GM23338 (cell line): ENCODE measurements at regions not wholly inside any gene's neighbourhood (a gene's known extent, or its start where the extent isn't known, plus 50 kb on each side); places are given as distances from the start of the nearest gene placed in this dataset.

Source experiments
- ATAC-seq: fragments of 200-7000 bp; cut with Tn5 transposase; 3 replicates; pipeline ENCODE4 v1.9.1; 2020
- DNase-seq: peaks from one replicate; pipeline ENCODE4 v3.0.0-alpha.2; 2015; ENCODE audit warnings: low spot score
- H2AFZ ChIP-seq: fragments of 200-600 bp; sonication (generic); 2 replicates; pipeline ENCODE4 v1.8.0; 2016; ENCODE audit warnings: antibody characterized with exemption, mild to moderate bottlenecking, moderate library complexity
- H3F3A ChIP-seq: fragments of 200-600 bp; sonication (generic); replicated peaks from 2 replicates; pipeline ENCODE4 v1.8.0; 2017; ENCODE audit warnings: antibody characterized with exemption, mixed run types, low read depth
- H3K27ac ChIP-seq: fragments of 200-600 bp; sonication (generic); 2 replicates; pipeline ENCODE4 v1.6.1; 2016; ENCODE audit warnings: low read depth
- H3K27me3 ChIP-seq: fragments of 200-600 bp; sonication (generic); 2 replicates; pipeline ENCODE4 v1.8.0; 2016; ENCODE audit warnings: mild to moderate bottlenecking, mixed run types, moderate library complexity; ENCODE audit not compliant: insufficient read depth
- H3K36me3 ChIP-seq: fragments of 200-600 bp; sonication (generic); 2 replicates; pipeline ENCODE4 v1.8.0; 2016; ENCODE audit warnings: mild to moderate bottlenecking; ENCODE audit not compliant: insufficient read depth
- H3K4me1 ChIP-seq: fragments of 200-600 bp; sonication (generic); 2 replicates; pipeline ENCODE4 v1.8.0; 2016; ENCODE audit warnings: mild to moderate bottlenecking, moderate library complexity; ENCODE audit not compliant: insufficient read depth
- H3K4me2 ChIP-seq: fragments of 200-600 bp; sonication (generic); 2 replicates; pipeline ENCODE4 v1.7.1; 2017; ENCODE audit warnings: mixed run types
- H3K4me3 ChIP-seq: fragments of 200-600 bp; sonication (generic); 2 replicates; pipeline ENCODE4 v1.6.1; 2016; ENCODE audit warnings: mixed run types
- H3K79me2 ChIP-seq: fragments of 200-600 bp; sonication (generic); replicated peaks from 2 replicates; pipeline ENCODE4 v1.8.0; 2017; ENCODE audit warnings: mild to moderate bottlenecking; ENCODE audit not compliant: insufficient read depth
- H3K9me2 ChIP-seq: fragments of 200-600 bp; sonication (generic); 2 replicates; pipeline ENCODE4 v1.8.0; 2017; ENCODE audit not compliant: insufficient read depth
- H4K20me1 ChIP-seq: fragments of 200-600 bp; sonication (generic); replicated peaks from 2 replicates; pipeline ENCODE4 v1.8.0; 2017; ENCODE audit warnings: mild to moderate bottlenecking; ENCODE audit not compliant: insufficient read depth
- H3K27ac Mint-ChIP-seq: 2 replicates; pipeline ENCODE4 v1.8.0; 2020; ENCODE audit warnings: inconsistent platforms, mild to moderate bottlenecking, moderate library complexity, mixed read lengths
- H3K27me3 Mint-ChIP-seq: 3 replicates; pipeline ENCODE4 v1.8.0; 2022; ENCODE audit warnings: low read depth, mild to moderate bottlenecking, moderate library complexity, mixed read lengths, inconsistent platforms; ENCODE audit not compliant: insufficient read depth, poor library complexity
- H3K36me3 Mint-ChIP-seq: 3 replicates; pipeline ENCODE4 v1.8.0; 2021; ENCODE audit warnings: low read depth, mild to moderate bottlenecking, inconsistent platforms, moderate library complexity, mixed read lengths
- H3K4me1 Mint-ChIP-seq: 3 replicates; pipeline ENCODE4 v1.8.0; 2020; ENCODE audit warnings: mild to moderate bottlenecking, inconsistent platforms, mixed read lengths
- H3K4me3 Mint-ChIP-seq: 3 replicates; pipeline ENCODE4 v1.8.0; 2021; ENCODE audit warnings: moderate library complexity, mild to moderate bottlenecking, inconsistent platforms, mixed read lengths
- H3K9me3 Mint-ChIP-seq: 3 replicates; pipeline ENCODE4 v1.8.0; 2020; ENCODE audit warnings: moderate library complexity, mild to moderate bottlenecking, inconsistent platforms, mixed read lengths
- CREB1 ChIP-seq: fragments of 250-450 bp; sonication (Bioruptor Pico); IDR thresholded peaks from 2 replicates; pipeline ENCODE4 v1.5.0; 2020; ENCODE audit warnings: low read depth, mild to moderate bottlenecking, moderate library complexity
- EZH2 ChIP-seq: fragments of 200-600 bp; sonication (generic); IDR thresholded peaks from one replicate; pipeline ENCODE4 v1.8.0; 2017; ENCODE audit warnings: antibody characterized with exemption, mild to moderate bottlenecking, low read depth; ENCODE audit not compliant: unreplicated experiment
- JUNB ChIP-seq: IDR thresholded peaks from one replicate; pipeline ENCODE4 v1.6.1; 2016; ENCODE audit warnings: antibody characterized with exemption; ENCODE audit not compliant: unreplicated experiment
- NANOG ChIP-seq: IDR thresholded peaks from 2 replicates; pipeline ENCODE4 v1.6.1; 2016; ENCODE audit warnings: antibody characterized with exemption, borderline replicate concordance
- POLR2AphosphoS5 ChIP-seq: IDR thresholded peaks from 2 replicates; pipeline ENCODE4 v1.6.1; 2016; ENCODE audit warnings: antibody characterized with exemption, low read depth
- STAT1 ChIP-seq: IDR thresholded peaks from one replicate; pipeline ENCODE4 v1.6.1; 2016; ENCODE audit warnings: antibody characterized with exemption; ENCODE audit not compliant: unreplicated experiment
- ZNF331 ChIP-seq: fragments of 250-450 bp; sonication (Bioruptor Pico); IDR thresholded peaks from 2 replicates; pipeline ENCODE4 v1.5.0; 2020; ENCODE audit warnings: low read depth, mild to moderate bottlenecking, moderate library complexity
- TF ChIP-seq, protein P1 (sequence below): IDR thresholded peaks from one replicate; pipeline ENCODE4 v1.6.1; 2018; ENCODE audit warnings: antibody characterized with exemption; ENCODE audit not compliant: unreplicated experiment
- TF ChIP-seq, protein P2 (sequence below): IDR thresholded peaks from 2 replicates; pipeline ENCODE4 v1.6.1; 2016; ENCODE audit warnings: antibody characterized with exemption

DNA sequence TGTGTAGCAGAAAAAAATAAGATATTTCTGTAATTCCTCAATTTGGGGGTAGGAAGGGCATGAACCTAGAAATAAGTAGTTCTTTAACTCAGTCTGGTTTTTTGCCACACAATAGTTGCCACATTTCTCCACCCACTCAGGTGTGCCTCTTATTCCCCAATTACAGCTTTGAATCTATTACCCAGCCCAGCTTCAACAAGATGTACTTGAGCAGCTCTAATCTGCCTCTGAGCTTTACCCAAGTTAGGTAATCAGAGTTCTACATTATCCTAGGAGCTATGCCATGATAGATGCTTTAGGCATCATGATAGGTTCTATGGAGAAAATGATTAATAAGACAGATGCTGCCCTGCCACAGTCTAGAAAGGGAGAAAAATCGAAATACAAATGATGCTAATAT, 117.4 kb upstream of the GPRIN3 start (continued):
- TF ChIP-seq, protein P1, sequence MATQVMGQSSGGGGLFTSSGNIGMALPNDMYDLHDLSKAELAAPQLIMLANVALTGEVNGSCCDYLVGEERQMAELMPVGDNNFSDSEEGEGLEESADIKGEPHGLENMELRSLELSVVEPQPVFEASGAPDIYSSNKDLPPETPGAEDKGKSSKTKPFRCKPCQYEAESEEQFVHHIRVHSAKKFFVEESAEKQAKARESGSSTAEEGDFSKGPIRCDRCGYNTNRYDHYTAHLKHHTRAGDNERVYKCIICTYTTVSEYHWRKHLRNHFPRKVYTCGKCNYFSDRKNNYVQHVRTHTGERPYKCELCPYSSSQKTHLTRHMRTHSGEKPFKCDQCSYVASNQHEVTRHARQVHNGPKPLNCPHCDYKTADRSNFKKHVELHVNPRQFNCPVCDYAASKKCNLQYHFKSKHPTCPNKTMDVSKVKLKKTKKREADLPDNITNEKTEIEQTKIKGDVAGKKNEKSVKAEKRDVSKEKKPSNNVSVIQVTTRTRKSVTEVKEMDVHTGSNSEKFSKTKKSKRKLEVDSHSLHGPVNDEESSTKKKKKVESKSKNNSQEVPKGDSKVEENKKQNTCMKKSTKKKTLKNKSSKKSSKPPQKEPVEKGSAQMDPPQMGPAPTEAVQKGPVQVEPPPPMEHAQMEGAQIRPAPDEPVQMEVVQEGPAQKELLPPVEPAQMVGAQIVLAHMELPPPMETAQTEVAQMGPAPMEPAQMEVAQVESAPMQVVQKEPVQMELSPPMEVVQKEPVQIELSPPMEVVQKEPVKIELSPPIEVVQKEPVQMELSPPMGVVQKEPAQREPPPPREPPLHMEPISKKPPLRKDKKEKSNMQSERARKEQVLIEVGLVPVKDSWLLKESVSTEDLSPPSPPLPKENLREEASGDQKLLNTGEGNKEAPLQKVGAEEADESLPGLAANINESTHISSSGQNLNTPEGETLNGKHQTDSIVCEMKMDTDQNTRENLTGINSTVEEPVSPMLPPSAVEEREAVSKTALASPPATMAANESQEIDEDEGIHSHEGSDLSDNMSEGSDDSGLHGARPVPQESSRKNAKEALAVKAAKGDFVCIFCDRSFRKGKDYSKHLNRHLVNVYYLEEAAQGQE: no peak
- TF ChIP-seq CREB1 (CRISPR knock-in tag) (no peak), ZNF331 (CRISPR knock-in tag) (no peak), STAT1 (no peak)
- TF ChIP-seq, protein P2, sequence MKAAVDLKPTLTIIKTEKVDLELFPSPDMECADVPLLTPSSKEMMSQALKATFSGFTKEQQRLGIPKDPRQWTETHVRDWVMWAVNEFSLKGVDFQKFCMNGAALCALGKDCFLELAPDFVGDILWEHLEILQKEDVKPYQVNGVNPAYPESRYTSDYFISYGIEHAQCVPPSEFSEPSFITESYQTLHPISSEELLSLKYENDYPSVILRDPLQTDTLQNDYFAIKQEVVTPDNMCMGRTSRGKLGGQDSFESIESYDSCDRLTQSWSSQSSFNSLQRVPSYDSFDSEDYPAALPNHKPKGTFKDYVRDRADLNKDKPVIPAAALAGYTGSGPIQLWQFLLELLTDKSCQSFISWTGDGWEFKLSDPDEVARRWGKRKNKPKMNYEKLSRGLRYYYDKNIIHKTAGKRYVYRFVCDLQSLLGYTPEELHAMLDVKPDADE: no peak

DNA sequence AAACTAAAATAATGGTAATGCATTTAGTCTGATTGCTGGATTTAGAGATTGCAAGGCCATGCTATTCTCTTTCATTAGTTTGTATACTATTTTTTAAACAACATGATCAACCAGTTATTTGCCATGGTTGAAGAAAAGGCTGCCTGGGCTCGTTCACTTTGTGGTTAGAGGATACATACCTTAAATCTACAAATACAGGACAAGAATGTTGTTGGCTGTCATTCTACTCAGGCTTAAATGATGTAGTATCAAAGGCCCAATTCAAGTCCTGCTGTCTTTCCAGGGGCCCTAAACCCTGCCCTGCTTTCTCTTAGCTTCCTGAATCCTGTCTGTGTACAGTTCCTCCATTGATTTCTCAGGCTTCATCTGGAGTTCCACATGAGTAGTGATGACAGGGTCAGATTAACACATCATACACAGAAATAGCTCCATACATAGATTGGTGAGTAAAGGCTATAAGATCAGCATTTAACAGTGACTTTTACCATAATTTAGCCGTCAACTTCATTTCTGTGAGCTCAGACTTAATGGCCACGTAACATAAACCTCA, 114.9 kb upstream of the GPRIN3 start:
- H3K27ac Mint-ChIP-seq: no peak overlapping the region

More for the DNA sequence above, 114.9 kb upstream of the GPRIN3 start:
- ATAC-seq: no peak
- DNase-seq: no peak
- Histone ChIP-seq H4K20me1 (no peaks in the 10 kb centered on the region), H3K4me3 (no peak overlapping the region), H3K79me2 (no peaks in the 10 kb centered on the region), H3K27ac (no peak overlapping the region), H3K4me1 (peaks cover 18% of the 10 kb centered on the region; the same call in 1 of the 2 replicates), H3K36me3 (no peaks in the 10 kb centered on the region), H2AFZ (no peak overlapping the region), H3F3A (no peaks in the 10 kb centered on the region), H3K27me3 (no peaks in the 10 kb centered on the region), H3K9me2 (peaks cover under 1% of the 10 kb centered on the region; the same call in 1 of the 2 replicates), H3K4me2 (no peak overlapping the region)
- H3K4me3 Mint-ChIP-seq: no peak overlapping the region
- peaks cover 18% of the 10 kb centered on the region for H3K4me1 Mint-ChIP-seq
- TF ChIP-seq CREB1 (CRISPR knock-in tag) (no peak), EZH2 (no peak), ZNF331 (CRISPR knock-in tag) (no peak), NANOG (no peak), POLR2AphosphoS5 (no peak), STAT1 (no peak), JUNB (no peak)
- TF ChIP-seq, protein P2: no peak
- TF ChIP-seq, protein P1: no peak
- no peaks in the 10 kb centered on the region; the same call in 2 of the 3 replicates for H3K36me3 Mint-ChIP-seq
- no peaks in the 10 kb centered on the region for H3K9me3 Mint-ChIP-seq
- no peaks in the 10 kb centered on the region for H3K27me3 Mint-ChIP-seq
